CD14-positive monocyte (primary cell): ENCODE measurements at regions not wholly inside any gene's neighbourhood (a gene's known extent, or its start where the extent isn't known, plus 50 kb on each side); places are given as distances from the start of the nearest gene placed in this dataset.
"Not testable (repeated sequence)": the region's sequence is repeated elsewhere in the genome, so short reads cannot be mapped to it uniquely, and the experiment has no call there.

Experiments
- DNase-seq, 3 donors: peaks; one replicate each; pipeline ENCODE4 v3.0.0-alpha.2; 2011 to 2022
- H2AFZ ChIP-seq: 2 replicates; pipeline ENCODE4 v1.6.0; 2012; ENCODE audit warnings: mild to moderate bottlenecking, low read depth, low read length, inconsistent platforms; ENCODE audit not compliant: insufficient read depth, poor library complexity, severe bottlenecking
- H3K27ac ChIP-seq, 2 donors: 1 replicate in 1 of 2; 2 replicates in 1 of 2; pipeline ENCODE4 v1.5.1; 2012 to 2013; ENCODE audit warnings: low read length in 2 of 2, control low read depth in 1 of 2, inconsistent platforms in 1 of 2, low read depth in 1 of 2, mild to moderate bottlenecking in 1 of 2
- H3K27me3 ChIP-seq, 2 donors: one replicate each; pipeline versions ENCODE4 v1.6.0 to v1.6.1; 2011 to 2013; ENCODE audit warnings: low read length in 2 of 2; ENCODE audit not compliant: control insufficient read depth in 2 of 2, insufficient read depth in 2 of 2
- H3K36me3 ChIP-seq, 2 donors: replicated peaks in 1 of 2; 1 replicate in 1 of 2; 2 replicates in 1 of 2; pipeline versions ENCODE4 v1.5.1 to v1.6.1; 2012 to 2013; ENCODE audit warnings: low read length in 2 of 2, control low read depth in 1 of 2, inconsistent platforms in 1 of 2, mild to moderate bottlenecking in 1 of 2; ENCODE audit not compliant: insufficient read depth in 2 of 2, control insufficient read depth in 1 of 2
- H3K4me1 ChIP-seq, 2 donors: 1 replicate in 1 of 2; 2 replicates in 1 of 2; pipeline versions ENCODE4 v1.5.1 to v1.6.1; 2012 to 2013; ENCODE audit warnings: low read length in 2 of 2, control low read depth in 1 of 2, inconsistent platforms in 1 of 2, mild to moderate bottlenecking in 1 of 2, moderate library complexity in 1 of 2; ENCODE audit not compliant: insufficient read depth in 2 of 2, control insufficient read depth in 1 of 2
- H3K4me2 ChIP-seq: replicated peaks from 2 replicates; pipeline ENCODE3; 2012; ENCODE audit warnings: low read length, moderate library complexity, mild to moderate bottlenecking; ENCODE audit not compliant: poor library complexity, severe bottlenecking; ENCODE audit errors: extremely low read depth
- H3K4me3 ChIP-seq, 3 experiments: fragments of 200-600 bp in 1 of 3; sonication (generic) in 1 of 3; replicated peaks in 1 of 3; 1 replicate in 2 of 3; 2 replicates in 1 of 3; pipeline ENCODE4 v1.5.1; 2011 to 2013; ENCODE audit warnings: low read length in 3 of 3, mild to moderate bottlenecking in 3 of 3, control low read depth in 2 of 3, low read depth in 2 of 3, inconsistent platforms in 1 of 3, moderate library complexity in 1 of 3
- H3K79me2 ChIP-seq: 2 replicates; pipeline ENCODE4 v1.6.0; 2012; ENCODE audit warnings: mild to moderate bottlenecking, control low read depth, inconsistent platforms, low read length, moderate library complexity; ENCODE audit not compliant: insufficient read depth
- H3K9ac ChIP-seq: 2 replicates; pipeline ENCODE4 v1.6.0; 2017; ENCODE audit warnings: low read length, mild to moderate bottlenecking; ENCODE audit not compliant: insufficient read depth, poor library complexity, severe bottlenecking
- H3K9me3 ChIP-seq, 2 donors: replicated peaks in 1 of 2; 1 replicate in 1 of 2; 2 replicates in 1 of 2; pipeline versions ENCODE4 v1.5.1 to v1.6.1; 2012 to 2013; ENCODE audit warnings: low read length in 2 of 2, control low read depth in 1 of 2; ENCODE audit not compliant: control insufficient read depth in 1 of 2, insufficient read depth in 1 of 2
- H4K20me1 ChIP-seq: 2 replicates; pipeline ENCODE4 v1.6.0; 2012; ENCODE audit warnings: mild to moderate bottlenecking, low read length, control low read depth, moderate library complexity; ENCODE audit not compliant: insufficient read depth
- H3K27ac Mint-ChIP-seq, 7 donors: one replicate each; pipeline ENCODE4 v1.8.0; 2020; ENCODE audit warnings: mild to moderate bottlenecking in 7 of 7, mixed read lengths in 7 of 7, moderate library complexity in 6 of 7, inconsistent platforms in 2 of 7
- H3K27me3 Mint-ChIP-seq, 3 donors: one replicate each; pipeline ENCODE4 v1.8.0; 2021 to 2022; ENCODE audit warnings: low read depth in 3 of 3, mild to moderate bottlenecking in 3 of 3, mixed read lengths in 3 of 3, moderate library complexity in 3 of 3, inconsistent platforms in 1 of 3
- H3K36me3 Mint-ChIP-seq, 2 donors: one replicate each; pipeline ENCODE4 v1.8.0; 2020; ENCODE audit warnings: mixed read lengths in 2 of 2, inconsistent platforms in 1 of 2, mild to moderate bottlenecking in 1 of 2
- H3K4me1 Mint-ChIP-seq: one replicate; pipeline ENCODE4 v1.8.0; 2020; ENCODE audit warnings: mild to moderate bottlenecking, mixed read lengths
- H3K4me3 Mint-ChIP-seq, 2 donors: one replicate each; pipeline ENCODE4 v1.8.0; 2020; ENCODE audit warnings: mild to moderate bottlenecking in 2 of 2, mixed read lengths in 2 of 2, moderate library complexity in 1 of 2
- H3K9me3 Mint-ChIP-seq, 7 donors: one replicate each; pipeline ENCODE4 v1.8.0; 2020 to 2022; ENCODE audit warnings: mixed read lengths in 7 of 7, mild to moderate bottlenecking in 6 of 7, moderate library complexity in 6 of 7, inconsistent platforms in 2 of 7
- WGBS: methylation state at CpG from one replicate; pipeline ENCODE4 v1.1.5; 2013; ENCODE audit warnings: missing lambda C conversion rate; ENCODE audit not compliant: insufficient coverage; 5-methylcytosine and 5-hydroxymethylcytosine counted together
- intact Hi-C, 2 donors: fragments of 100-400 bp; cut with micrococcal nuclease; formaldehyde crosslinking; loops; one replicate each; pipeline versions ENCODE4 v1.15.0 to v1.15.1; 2023

GRCh38 chr7:6927643-6928042, 101.6 kb upstream of the CCZ1B start:
- H3K4me3 Mint-ChIP-seq, H4K20me1 ChIP-seq, H3K27ac ChIP-seq, DNase-seq, H3K4me2 ChIP-seq, H3K27me3 Mint-ChIP-seq, H3K4me1 ChIP-seq, H3K27me3 ChIP-seq, H3K9ac ChIP-seq, intact Hi-C loops, H3K79me2 ChIP-seq, H3K4me3 ChIP-seq, H3K9me3 Mint-ChIP-seq, H3K27ac Mint-ChIP-seq, H3K9me3 ChIP-seq, H3K36me3 ChIP-seq, H2AFZ ChIP-seq, H3K36me3 Mint-ChIP-seq: not testable (repeated sequence)
- peaks cover 18% of the 10 kb centered on the region for H3K4me1 Mint-ChIP-seq
- no CpG with 5 or more reads among the region's 8 CpGs for WGBS

- H3K4me3 Mint-ChIP-seq, H3K36me3 Mint-ChIP-seq, H3K9me3 Mint-ChIP-seq, DNase-seq, H2AFZ ChIP-seq, H3K27ac ChIP-seq, H3K27me3 Mint-ChIP-seq, H3K4me1 ChIP-seq, H3K36me3 ChIP-seq, H3K27me3 ChIP-seq, H3K79me2 ChIP-seq, intact Hi-C loops, H3K4me2 ChIP-seq, H3K9ac ChIP-seq, H3K4me3 ChIP-seq, H4K20me1 ChIP-seq, H3K9me3 ChIP-seq: not testable (repeated sequence)
- H3K27ac Mint-ChIP-seq = peak overlapping the region in 1 of 7 donors; percentile 64
- H3K4me1 Mint-ChIP-seq = peaks cover 18% of the 10 kb centered on the region
- WGBS = 100% methylated on average over 2 of the region's 7 CpGs
Observed at GRCh38 chr7:6929588-6929987, 103.5 kb upstream of the CCZ1B start.

- H3K79me2 ChIP-seq, H3K4me3 ChIP-seq, H2AFZ ChIP-seq, H3K9me3 ChIP-seq, H3K36me3 Mint-ChIP-seq, H3K4me1 ChIP-seq, H3K4me2 ChIP-seq, DNase-seq, H3K4me3 Mint-ChIP-seq, H3K36me3 ChIP-seq, H3K27me3 ChIP-seq, H3K9ac ChIP-seq, H3K27ac ChIP-seq, H3K9me3 Mint-ChIP-seq, intact Hi-C loops, H4K20me1 ChIP-seq, H3K27me3 Mint-ChIP-seq: not testable (repeated sequence)
- H3K4me1 Mint-ChIP-seq = peaks cover 18% of the 10 kb centered on the region
- 75% methylated on average over 5 of the region's 7 CpGs for WGBS
- H3K27ac Mint-ChIP-seq = peak overlapping the region in 1 of 7 donors; percentile 64
Observed at GRCh38 chr7:6930081-6930635, 104.1 kb upstream of the CCZ1B start.
